HK-2 (cell line): ENCODE measurements at regions not wholly inside any gene's neighbourhood (a gene's known extent, or its start where the extent isn't known, plus 50 kb on each side); places are given as distances from the start of the nearest gene placed in this dataset.

Experiments used
- DNase-seq: peaks from one replicate; pipeline ENCODE4 v3.0.0-alpha.2; 2018; ENCODE audit not compliant: unreplicated experiment

GRCh38 chr14:48874711-48875110 lies 711.5 kb downstream of the RPS29 start:
- no peak for DNase-seq

GRCh38 chr14:48857366-48857765 lies 728.8 kb downstream of the RPS29 start:
- peak; percentile 3 for DNase-seq

GRCh38 chr14:48853159-48853558 lies 733.0 kb downstream of the RPS29 start:
- DNase-seq = no peak

GRCh38 chr14:48849741-48850322 lies 736.3 kb downstream of the RPS29 start:
- no peak for DNase-seq

GRCh38 chr14:48842785-48843184 lies 743.4 kb downstream of the RPS29 start:
- no peak for DNase-seq

GRCh38 chr14:48826058-48826457 lies 760.1 kb downstream of the RPS29 start:
- no peak for DNase-seq

GRCh38 chr14:48814562-48814961 lies 771.6 kb downstream of the RPS29 start:
- no peak for DNase-seq

- no peak for DNase-seq
Measured at GRCh38 chr14:48805315-48805714, 780.9 kb downstream of the RPS29 start.

- peak; percentile 10 for DNase-seq
Measured at GRCh38 chr14:48792376-48793024, 793.7 kb downstream of the RPS29 start.

- no peak for DNase-seq
Measured at GRCh38 chr14:48788771-48789170, 797.4 kb downstream of the RPS29 start.

- DNase-seq = no peak
Measured at GRCh38 chr14:48786498-48786897, 799.7 kb downstream of the RPS29 start.

- no peak for DNase-seq
Measured at GRCh38 chr14:48771717-48772116, 814.5 kb downstream of the RPS29 start.

- DNase-seq = no peak
Measured at GRCh38 chr14:48751293-48751692, 834.9 kb downstream of the RPS29 start.

- no peak for DNase-seq
Measured at GRCh38 chr14:48748151-48748675, 838.0 kb downstream of the RPS29 start.

GRCh38 chr14:48747561-48748089 lies 838.6 kb downstream of the RPS29 start:
- DNase-seq = no peak

GRCh38 chr14:48744202-48744601 lies 842.0 kb downstream of the RPS29 start:
- DNase-seq = no peak

- no peak for DNase-seq
Measured at GRCh38 chr14:48738186-48738925, 847.8 kb downstream of the RPS29 start.

- DNase-seq = no peak
Measured at GRCh38 chr14:48735607-48736006, 850.6 kb downstream of the RPS29 start.

GRCh38 chr14:48731260-48731659 lies 854.9 kb downstream of the RPS29 start:
- no peak for DNase-seq

GRCh38 chr14:48726080-48726642 lies 860.0 kb downstream of the RPS29 start:
- DNase-seq = no peak

GRCh38 chr14:48725051-48725734 lies 861.0 kb downstream of the RPS29 start:
- DNase-seq = no peak
